Erythroblast (primary cell): ENCODE measurements at regions not wholly inside any gene's neighbourhood (a gene's known extent, or its start where the extent isn't known, plus 50 kb on each side); places are given as distances from the start of the nearest gene placed in this dataset.

Experiments used
- GATA1 ChIP-seq: IDR thresholded peaks from 2 replicates; pipeline ENCODE4 v1.6.1; 2011; ENCODE audit warnings: low read depth, mild to moderate bottlenecking, control low read depth, low read length, moderate library complexity
- POLR2A ChIP-seq: IDR thresholded peaks from 2 replicates; pipeline ENCODE4 v1.6.1; 2011; ENCODE audit warnings: mild to moderate bottlenecking, low read length

DNA sequence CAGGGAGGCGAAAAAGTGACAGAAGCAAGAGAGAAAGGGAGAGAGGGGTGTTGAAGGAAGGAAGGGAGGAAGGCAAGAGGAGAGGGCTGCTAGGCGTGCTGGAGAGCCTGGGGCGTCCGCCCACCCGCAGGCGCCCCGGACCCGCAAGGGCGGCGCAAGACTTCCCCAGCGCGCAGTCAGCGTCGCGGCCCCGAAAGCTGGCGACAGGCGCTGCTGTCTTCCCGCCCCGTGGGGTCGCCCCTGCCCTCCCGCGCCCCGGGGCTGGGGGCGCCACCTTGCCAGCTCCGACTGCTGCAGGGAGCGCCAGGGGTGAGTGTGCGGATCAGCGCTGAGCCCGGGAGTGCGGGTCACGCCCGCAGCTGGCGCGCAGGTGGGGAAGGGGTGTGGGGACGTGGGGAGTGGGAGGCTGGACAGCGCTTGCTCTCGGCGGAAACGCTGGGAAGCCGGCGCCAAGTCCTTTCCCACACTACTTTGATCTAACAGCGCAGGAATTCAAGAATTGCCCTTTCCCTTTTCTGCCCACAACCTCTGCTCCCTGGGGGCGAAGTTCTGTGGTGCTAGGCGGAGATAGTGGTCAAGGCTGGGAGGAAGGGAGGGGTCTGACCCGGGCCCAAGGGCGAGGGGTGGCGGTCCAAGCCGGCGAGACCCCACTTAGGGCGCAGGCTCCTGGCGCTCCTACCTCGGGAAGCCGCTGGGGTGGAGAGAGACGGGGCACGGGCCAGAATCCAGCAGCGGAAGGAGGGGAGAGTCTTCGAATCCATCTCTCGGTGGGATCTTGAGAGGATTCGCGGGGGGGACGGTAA is 266.1 kb downstream of the CGGBP1 start, which contains the start of gene HTR1F:
- TF ChIP-seq POLR2A (no peak), GATA1 (no peak)
